Suppressor macrophage treated with lipopolysaccharide for 4 hours (primary cell): ENCODE measurements at regions not wholly inside any gene's neighbourhood (a gene's known extent, or its start where the extent isn't known, plus 50 kb on each side); places are given as distances from the start of the nearest gene placed in this dataset.

Experiments used
- DNase-seq: peaks from one replicate; pipeline ENCODE4 v3.0.0-alpha.2; 2020

- DNase-seq: no peak
Observed at GRCh38 chr4:28555866-28556265, 1695.2 kb downstream of the STIM2 start.

- DNase-seq: peak; percentile 23
Observed at GRCh38 chr4:28557755-28558154, 1697.1 kb downstream of the STIM2 start.

- no peak for DNase-seq
Observed at GRCh38 chr4:28558895-28559294, 1698.3 kb downstream of the STIM2 start.

- DNase-seq: no peak
Observed at GRCh38 chr4:28562913-28563312, 1702.3 kb downstream of the STIM2 start.

- no peak for DNase-seq
Observed at GRCh38 chr4:28565396-28565795, 1704.8 kb downstream of the STIM2 start.

GRCh38 chr4:28600958-28601357 is 1740.3 kb downstream of the STIM2 start:
- no peak for DNase-seq

- DNase-seq: no peak
Observed at GRCh38 chr4:28621591-28621990, 1761.0 kb downstream of the STIM2 start.

GRCh38 chr4:28636971-28637370 is 1776.3 kb downstream of the STIM2 start:
- DNase-seq: no peak

GRCh38 chr4:28639747-28640146 is 1779.1 kb downstream of the STIM2 start:
- no peak for DNase-seq

GRCh38 chr4:28654618-28655017 is 1794.0 kb downstream of the STIM2 start:
- no peak for DNase-seq

GRCh38 chr4:28665306-28665705 is 1804.7 kb downstream of the STIM2 start:
- no peak for DNase-seq

- DNase-seq: no peak
Observed at GRCh38 chr4:28675582-28675981, 1814.9 kb downstream of the STIM2 start.

- DNase-seq: no peak
Observed at GRCh38 chr4:28677808-28678207, 1817.2 kb downstream of the STIM2 start.

- no peak for DNase-seq
Observed at GRCh38 chr4:28682847-28683246, 1822.2 kb downstream of the STIM2 start.

GRCh38 chr4:28686618-28687017 is 1826.0 kb downstream of the STIM2 start:
- no peak for DNase-seq

- DNase-seq: no peak
Observed at GRCh38 chr4:28690890-28691289, 1830.2 kb downstream of the STIM2 start.

- DNase-seq: no peak
Observed at GRCh38 chr4:28702571-28702970, 1841.9 kb downstream of the STIM2 start.

GRCh38 chr4:28709891-28710290 is 1849.2 kb downstream of the STIM2 start:
- no peak for DNase-seq

- DNase-seq: no peak
Observed at GRCh38 chr4:28723371-28723770, 1862.7 kb downstream of the STIM2 start.

- DNase-seq: no peak
Observed at GRCh38 chr4:28724239-28724638, 1863.6 kb downstream of the STIM2 start.

GRCh38 chr4:28730304-28730703 is 1869.7 kb downstream of the STIM2 start:
- no peak for DNase-seq

GRCh38 chr4:28744066-28744465 is 1883.4 kb downstream of the STIM2 start:
- no peak for DNase-seq

- no peak for DNase-seq
Observed at GRCh38 chr4:28754376-28754775, 1893.7 kb downstream of the STIM2 start.

GRCh38 chr4:28755081-28755480 is 1894.4 kb downstream of the STIM2 start:
- no peak for DNase-seq

GRCh38 chr4:28759064-28759463 is 1898.4 kb downstream of the STIM2 start:
- DNase-seq: no peak

GRCh38 chr4:28760003-28760402 is 1899.4 kb downstream of the STIM2 start:
- no peak for DNase-seq
